GM18499 (cell line): ENCODE measurements at regions not wholly inside any gene's neighbourhood (a gene's known extent, or its start where the extent isn't known, plus 50 kb on each side); places are given as distances from the start of the nearest gene placed in this dataset.
"Not testable (repeated sequence)": the region's sequence is repeated elsewhere in the genome, so short reads cannot be mapped to it uniquely, and the experiment has no call there.

Experiments used
- ATAC-seq: cut with Tn5 transposase; IDR thresholded peaks from one replicate; pipeline ENCODE4 v1.9.1; 2021; ENCODE audit warnings: moderate number of reproducible peaks; ENCODE audit not compliant: insufficient read depth, unreplicated experiment

DNA sequence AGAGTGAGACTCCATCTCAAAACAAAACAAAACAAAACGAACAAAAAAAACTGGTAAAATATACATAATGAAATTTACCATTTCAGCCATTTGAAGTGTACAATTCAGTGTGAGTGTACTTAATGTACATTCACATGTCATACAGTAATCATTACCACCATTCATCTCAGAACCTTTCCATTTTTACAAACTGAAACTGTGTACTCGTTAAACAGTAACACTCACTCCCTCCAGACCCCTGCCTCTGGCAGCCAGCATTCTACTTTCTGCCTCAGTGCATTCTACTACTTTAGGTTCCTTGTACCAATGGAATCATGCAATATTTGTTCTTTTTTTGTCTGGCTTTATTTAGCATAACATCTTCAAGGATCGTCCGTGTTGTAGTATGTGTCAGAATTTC is 87.5 kb upstream of the CRYM start:
- not testable (repeated sequence) for ATAC-seq

GRCh38 chr16:21363550-21364223 is 85.6 kb upstream of the CRYM start:
- ATAC-seq, result not testable (repeated sequence)

DNA sequence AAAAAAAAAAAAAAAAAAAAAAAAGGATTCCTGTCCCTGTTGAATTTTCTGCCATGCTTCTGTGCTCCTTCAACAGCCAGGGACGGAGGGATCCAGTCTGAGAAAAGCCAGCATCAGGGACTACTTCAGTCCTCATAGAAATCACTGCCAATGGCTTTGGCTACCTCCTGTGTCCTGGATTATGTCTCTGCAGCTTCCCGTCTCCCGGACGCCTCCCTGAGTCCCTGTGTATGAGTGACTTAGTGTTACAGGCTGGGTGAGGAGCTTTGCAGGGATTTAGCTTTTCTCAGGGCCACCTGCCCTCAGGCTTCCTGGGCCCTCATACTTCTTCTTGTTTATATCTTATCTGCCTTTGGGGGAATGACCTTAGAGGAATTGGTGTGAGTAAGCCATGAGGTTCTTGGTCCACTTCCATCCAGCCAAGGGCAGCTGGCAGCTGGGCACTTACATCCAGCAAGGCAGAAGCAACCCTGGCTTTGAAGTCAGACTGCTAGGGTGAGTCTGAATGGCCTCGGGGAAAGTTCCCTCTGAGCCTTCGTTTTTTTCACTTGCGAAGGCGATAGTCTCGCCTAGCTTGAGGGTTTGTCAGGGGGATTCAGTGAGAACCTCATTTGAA is 83.6 kb upstream of the CRYM start:
- not testable (repeated sequence) for ATAC-seq

- not testable (repeated sequence) for ATAC-seq
Observed at GRCh38 chr16:21361045-21361444, 83.0 kb upstream of the CRYM start.

GRCh38 chr16:21359513-21359912 is 81.4 kb upstream of the CRYM start:
- ATAC-seq, result not testable (repeated sequence)

DNA sequence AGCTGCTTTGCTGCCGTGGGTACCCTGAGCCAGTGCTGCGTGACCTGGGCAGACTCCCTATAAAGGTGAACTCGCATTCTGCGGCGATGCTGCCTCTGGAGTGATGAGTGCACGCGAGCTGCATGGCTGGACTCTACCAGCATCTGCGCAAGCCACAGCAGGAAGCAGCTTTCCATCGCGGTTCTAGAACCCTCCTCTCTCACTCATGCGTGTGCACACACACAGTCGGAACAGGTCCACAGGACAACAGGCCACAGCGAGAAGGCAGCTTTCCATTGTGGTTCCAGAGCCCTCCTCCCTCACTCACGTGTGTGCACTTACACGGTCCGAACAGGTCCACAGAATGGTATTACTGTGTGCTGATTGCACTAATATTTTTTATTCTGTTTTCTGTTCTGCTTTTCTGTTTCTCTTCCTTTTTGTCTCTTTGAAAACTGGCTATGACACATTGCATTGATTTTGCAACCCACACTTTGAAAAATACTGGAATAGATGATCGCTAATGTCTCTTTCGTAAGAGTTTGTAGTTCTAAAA is 80.2 kb upstream of the CRYM start:
- peak; percentile 47 for ATAC-seq

DNA sequence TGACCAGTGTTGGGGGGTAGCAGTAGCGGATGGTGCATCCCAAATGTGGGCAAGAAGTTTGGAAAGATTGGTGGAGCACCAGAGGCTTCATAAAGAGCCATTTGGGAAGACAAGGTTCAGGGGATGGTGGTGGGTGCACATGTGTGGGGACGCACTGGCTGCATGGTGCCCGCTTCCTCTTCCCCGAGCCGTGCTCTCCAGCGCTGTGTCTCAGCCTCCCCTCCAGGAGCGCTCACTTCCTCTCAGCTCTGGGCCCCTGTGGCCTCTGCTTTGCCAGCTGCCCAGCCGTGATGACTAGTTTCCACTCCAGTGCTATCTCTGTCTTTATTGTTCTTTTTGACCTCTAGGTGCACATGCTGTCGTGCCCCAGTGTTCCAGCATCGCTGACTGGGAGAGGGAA is 78.2 kb upstream of the CRYM start:
- ATAC-seq, result not testable (repeated sequence)

DNA sequence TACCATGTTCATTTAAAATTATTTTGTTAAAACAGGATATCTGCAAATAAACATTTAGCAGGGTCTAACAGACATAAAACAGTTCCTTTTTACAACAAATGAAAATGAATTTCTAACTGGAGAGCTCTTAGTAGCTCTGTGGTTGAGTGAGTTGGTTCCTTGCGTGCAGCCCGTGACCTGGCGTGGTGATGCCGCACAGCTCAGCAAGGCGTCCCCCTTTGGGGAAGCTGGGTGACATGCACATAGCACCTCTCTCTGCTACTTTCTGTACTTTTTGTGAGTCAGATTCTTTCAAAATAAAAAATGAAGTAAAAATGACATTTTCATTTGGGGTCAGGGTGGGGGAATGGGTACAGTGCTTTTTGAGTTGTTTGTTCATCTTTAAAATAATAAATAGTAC is 73.3 kb upstream of the CRYM start:
- not testable (repeated sequence) for ATAC-seq

DNA sequence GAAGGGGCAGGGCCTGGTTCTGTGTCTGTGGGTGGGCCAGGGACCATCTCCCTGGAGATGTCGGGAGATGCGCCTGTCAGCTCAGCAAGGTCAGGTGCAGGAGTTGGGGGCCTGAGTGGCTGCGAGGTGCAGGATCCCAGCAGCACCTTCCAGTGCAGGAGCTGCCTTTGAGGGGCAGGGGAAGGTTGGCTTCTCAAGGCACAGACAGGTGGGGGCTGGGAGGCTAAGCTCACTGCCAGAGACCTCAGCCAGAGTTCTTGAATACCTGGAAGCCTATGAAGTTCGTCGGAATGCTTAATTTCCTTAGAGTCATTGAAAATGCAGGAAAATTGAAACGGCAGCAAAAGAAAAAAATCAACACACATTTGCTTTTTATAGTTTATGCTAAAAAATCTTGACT is 72.8 kb upstream of the CRYM start:
- ATAC-seq, result not testable (repeated sequence)

DNA sequence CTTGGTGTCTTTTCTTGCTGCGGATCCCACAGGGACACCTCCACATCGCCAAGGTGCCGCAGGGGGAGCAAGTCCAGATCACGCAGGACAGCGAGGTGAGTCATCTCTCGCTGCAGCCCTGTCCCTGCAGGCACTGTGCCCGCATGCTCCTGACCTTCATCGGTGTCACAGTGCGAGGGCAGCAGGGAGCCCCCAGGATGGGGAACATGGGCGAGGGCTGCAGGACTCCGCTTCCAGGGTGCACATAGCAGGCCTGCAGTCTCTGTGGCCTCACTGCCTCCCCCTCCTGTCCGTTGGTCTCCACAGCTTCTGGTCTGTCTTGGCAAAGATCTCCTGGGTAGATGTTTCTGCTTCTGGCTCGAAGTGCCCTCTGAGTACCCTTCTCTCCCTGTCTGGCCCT is 71.2 kb upstream of the CRYM start:
- not testable (repeated sequence) for ATAC-seq

DNA sequence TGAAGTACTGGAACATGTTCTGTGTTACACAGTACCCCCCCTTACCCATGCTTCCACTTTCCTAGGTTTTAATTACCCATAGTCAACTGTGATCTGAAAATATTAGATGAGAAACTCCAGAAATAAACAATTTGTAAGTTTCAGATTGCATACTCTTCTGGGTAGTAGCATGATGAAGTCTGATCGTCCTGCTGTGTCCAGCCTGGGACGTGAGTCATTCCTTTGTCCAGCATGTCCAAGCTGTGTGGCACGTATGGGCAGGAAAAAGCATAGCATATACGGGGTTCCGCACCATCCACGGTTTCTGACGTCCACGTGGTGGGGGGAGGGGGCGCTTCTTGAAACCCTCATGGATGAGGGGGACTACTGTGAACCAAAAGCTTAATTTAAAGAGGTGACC is 70.7 kb upstream of the CRYM start:
- not testable (repeated sequence) for ATAC-seq

- not testable (repeated sequence) for ATAC-seq
Observed at GRCh38 chr16:21347538-21347937, 69.4 kb upstream of the CRYM start.

DNA sequence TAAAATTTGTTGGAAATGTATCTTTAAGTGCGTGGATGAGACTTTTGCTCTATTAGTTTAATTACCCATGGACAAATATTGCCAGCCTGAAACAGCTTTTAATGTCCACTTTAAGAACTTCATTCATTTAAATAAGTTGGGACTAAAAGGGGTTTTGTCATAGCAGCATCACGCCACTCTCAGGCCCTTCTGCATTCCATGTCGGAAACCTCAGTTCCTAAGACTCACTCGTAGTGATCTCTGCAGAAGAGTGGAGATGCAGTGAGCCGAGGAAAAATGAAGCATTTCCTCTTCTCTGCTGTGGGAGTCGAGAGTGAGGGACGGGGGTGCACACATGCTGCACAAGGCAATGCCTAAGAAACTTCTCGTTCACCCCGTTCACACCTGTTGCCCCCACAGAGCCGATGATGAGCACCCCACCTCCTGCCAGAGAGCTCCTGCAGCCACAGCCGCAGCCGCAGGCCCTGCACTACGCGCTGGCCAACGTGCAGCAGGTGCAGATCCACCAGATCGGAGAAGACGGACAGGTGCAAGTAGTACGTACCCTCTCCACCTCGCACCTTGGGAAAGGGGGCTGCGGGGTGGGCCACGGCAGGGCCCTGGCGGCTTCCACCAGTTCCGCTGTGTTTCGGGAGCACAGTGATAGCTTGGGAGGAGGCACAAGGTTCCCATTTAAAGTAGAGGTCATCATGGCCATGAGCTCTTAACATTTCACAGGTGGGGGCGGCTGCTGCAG is 68.8 kb upstream of the CRYM start:
- not testable (repeated sequence) for ATAC-seq

DNA sequence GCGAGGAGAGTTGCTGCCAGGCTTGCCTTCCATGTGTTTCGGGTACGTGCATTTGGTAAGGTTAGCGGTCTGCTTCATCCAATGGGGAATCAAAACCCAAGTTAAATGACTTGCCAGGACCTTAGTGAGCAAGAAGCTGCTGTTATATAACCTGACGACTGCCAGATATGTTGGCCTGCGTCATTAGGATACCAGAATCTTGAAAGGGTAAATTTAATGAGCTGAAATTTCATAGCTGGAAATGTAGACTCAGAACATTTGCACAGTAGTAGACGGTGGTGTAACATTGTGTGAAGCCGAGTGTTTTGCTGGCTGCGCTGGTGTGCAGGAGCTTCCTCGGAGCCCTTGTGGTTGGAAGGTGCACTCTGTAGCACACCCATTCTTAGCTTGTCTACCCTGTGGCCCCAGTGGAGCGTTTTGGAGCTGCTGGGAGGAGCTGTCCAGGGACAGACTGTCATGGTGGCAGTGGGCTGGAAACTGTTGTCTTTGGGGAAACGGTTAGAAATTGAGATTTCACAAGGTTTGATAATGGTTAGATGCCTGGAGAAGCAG is 66.3 kb upstream of the CRYM start:
- not testable (repeated sequence) for ATAC-seq

DNA sequence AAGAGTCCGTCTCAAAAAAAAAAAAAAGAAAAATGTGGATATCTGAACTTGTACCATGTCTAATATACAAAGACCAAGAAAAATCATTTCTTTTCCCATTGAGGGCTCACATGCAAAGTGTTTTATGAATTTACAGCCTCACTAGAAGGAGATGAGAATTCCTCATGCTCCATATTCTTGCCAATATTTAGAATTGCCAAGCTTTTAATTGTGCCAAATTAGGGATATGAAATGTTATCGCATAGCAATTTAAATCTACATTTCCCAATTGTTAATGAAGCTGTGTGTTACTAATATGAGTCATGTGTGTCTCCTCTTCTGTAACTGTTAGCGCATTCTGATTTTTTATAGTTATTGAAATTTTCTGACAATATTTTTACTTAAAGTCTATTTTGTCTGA is 63.0 kb upstream of the CRYM start:
- no peak for ATAC-seq

DNA sequence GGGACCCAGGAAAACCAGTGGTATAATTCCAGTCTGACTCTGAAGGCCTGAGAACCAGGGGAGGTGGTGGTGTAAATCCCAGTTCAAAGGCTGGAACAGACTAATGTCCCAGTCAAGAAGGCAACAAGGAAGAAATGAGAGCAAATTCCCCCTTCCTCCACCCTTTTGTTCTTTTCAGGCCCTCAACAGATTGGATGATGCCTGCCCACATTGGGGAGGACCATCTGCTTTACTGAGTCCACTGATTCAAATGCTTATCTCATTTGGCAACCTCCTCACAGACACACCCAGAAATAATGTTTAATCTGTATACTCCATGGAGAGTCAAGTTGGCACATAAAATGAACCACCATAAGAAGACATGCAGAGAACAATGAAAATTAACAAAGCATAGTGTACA is 61.9 kb upstream of the CRYM start:
- no peak for ATAC-seq

DNA sequence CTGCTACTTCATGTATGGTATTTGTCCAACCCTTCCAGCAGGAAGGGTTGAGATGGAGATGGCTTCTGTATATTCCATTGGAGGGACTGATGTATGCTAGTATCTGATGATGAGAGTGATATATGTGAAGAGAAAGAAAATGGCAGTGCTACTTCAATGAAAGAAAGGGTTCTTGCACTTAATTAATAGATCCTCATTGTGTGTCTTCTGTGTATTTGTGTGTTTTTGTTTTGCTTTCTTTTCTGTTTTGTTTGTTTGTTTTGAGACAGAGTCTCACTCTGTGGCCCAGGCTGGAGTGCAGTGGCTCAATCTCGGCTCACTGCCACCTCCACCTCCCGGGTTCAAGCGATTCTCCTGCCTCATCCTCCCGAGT is 61.2 kb upstream of the CRYM start:
- ATAC-seq, result no peak

DNA sequence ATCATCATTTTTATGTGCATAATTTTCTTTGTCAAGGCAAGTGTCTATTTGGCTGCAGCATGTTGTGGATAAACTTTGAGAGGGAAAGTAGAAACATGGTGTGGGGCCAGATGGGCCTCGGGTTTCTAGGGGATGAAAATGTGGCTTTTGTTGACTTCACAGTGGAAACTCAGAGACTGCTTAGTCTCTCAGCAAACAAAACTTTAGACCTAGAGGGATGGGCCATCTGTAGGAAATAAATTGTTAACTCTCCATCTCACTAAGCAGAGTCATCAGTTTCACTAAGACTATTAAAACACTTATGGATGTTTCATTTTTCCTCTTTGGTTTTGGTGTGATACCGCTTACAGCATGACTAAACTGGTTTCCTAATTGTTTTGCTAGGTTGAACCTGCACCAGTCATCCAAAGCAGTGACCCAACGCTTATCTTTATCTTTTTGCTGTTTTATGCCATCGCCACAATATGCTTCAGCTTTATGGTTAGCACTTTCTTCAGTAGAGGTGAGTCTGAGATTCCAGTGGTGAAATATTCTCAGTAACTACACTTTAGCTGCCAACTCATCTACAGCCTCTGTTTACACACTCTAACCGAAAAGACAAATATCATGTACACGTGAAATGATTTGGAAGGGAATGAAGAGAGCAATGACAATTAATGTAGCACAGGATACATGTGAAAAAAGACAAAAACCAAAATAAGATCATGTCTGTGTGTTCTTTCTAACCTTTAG is 60.6 kb upstream of the CRYM start:
- no peak for ATAC-seq

DNA sequence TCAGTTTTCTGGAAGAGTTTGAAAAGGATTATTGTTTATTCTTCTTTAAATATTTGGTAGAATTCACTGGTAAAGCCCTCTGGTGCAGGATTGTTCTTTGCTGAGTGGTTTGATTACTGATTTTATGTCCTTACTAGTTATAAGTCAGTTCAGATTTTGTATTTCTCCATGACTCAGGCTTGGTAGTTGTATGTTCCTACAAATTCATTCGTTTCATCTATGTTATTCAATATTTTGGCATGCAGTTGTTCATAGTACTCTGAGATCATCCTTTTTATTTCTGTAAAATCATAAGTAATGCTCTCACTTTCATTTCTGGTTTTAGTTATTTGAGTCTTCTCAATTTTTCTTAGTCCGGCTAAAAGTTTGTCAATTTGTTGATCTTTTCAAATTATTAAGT is 58.1 kb upstream of the CRYM start:
- no peak for ATAC-seq
